ENCODE measurements at regions not wholly inside any gene's neighbourhood (a gene's known extent, or its start where the extent isn't known, plus 50 kb on each side); places are given as distances from the start of the nearest gene placed in this dataset.
A peak's percentile ranks its signal among the peaks of the same experiment; 100 is the strongest.
"Not testable (repeated sequence)": the region's sequence is repeated elsewhere in the genome, so short reads cannot be mapped to it uniquely, and the experiment has no call there.

GRCh38 chr6:155538708-155539390 is 83.2 kb upstream of the NOX3 start:
- no peak for DNase-seq
- TF ChIP-seq POLR2A (IDR thresholded peaks at IDR 0.05; ENCODE audit: low read length): no peak
- no peak for TF ChIP-seq GATA1 (IDR thresholded peaks at IDR 0.05; ENCODE audit: low read depth, low read length)

DNA sequence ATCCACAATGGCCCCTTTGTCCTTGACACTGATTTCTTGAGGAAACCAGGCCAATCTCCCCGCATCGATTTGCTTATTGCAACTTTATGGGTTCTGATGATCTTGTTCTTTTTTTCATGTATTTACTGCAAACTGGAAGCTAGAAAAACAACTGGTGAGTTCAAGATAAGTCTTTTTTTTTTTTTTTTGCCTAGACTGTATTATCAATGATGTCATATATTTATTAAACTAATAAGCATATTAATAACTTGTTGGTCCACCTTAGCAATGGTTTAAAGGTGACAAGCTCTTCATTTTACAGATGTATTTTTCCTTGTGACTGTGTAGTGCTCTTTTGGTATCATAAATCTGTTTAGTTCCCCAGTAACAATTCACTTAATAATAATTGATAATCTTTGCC is 79.0 kb upstream of the NOX3 start:
- TF ChIP-seq POLR2A (IDR thresholded peaks at IDR 0.05; ENCODE audit: low read length) (no peak), GATA1 (IDR thresholded peaks at IDR 0.05; ENCODE audit: low read depth, low read length) (no peak)
- DNase-seq: no peak

DNA sequence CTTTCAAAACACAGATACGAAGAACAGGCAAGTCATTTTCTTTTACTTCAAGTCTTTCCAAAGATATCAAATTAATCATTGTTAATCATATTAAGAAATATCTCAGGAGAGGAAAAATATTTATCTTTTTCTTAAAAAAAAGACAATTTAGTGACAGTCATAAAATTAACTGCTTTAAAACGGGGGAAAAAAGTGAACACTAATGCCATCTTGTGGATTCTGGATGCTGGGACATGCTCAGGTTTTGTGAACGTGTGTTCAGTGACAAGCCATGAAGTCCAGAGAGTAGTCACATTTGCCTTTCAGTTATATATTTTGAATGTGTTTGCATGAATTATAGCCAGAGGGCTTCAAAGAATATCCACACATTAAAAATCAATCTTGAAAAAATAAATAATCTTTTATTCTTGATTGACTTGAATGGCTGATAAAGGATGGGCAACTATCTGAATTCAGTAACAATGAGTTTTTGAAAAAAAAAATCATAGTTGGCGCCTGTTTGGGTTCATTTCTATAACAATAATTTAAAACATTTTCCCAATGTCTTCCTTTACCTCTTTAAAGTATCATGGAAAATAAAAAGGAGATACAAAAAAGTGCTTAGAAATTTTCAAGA is 74.7 kb upstream of the NOX3 start:
- TF ChIP-seq GATA1 (IDR thresholded peaks at IDR 0.05; ENCODE audit: low read depth, low read length) (no peak), POLR2A (IDR thresholded peaks at IDR 0.05; ENCODE audit: low read length) (no peak)
- peak; percentile 3 to 25 for DNase-seq

DNA sequence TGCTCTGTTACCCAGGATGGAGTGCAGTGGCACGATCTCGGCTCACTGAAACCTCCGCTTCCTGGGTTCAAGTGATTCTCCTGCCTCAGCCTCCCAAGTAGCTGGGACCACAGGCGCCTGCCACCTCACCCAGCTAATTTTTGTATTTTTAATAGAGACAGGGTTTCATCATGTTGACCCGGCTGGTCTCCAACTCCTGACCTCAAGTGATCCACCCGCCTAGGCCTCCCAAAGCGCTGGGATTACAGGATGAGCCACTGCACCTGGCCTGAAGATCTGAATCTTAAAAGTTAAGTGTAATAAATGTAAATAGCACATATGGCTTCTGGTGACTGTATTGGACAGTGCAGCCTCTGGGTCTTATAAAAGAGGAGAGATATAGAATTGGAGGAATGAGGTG is 74.2 kb upstream of the NOX3 start:
- DNase-seq: not testable (repeated sequence)

DNA sequence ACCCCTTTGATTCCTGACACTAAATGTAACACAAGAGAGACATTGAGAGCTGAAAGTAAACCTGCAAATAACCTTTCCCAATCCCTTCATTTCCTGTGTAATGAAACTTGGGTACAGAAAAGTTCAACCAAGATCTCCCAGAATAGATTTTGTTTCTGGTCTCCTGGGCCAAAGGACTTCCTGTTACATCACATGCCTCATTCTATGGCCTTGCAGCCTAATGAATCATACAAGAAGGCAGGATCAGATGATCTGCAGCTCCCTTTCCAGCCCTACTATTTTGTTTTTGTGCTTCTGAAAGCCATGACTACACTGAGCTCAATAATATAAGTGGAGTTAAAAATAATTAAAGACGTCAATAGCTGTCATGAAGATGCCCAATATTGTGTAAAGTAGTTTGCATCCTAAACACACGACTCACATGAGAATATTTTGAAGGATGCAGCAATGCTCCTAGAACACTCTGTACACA is 73.4 kb upstream of the NOX3 start:
- DNase-seq: no peak

DNA sequence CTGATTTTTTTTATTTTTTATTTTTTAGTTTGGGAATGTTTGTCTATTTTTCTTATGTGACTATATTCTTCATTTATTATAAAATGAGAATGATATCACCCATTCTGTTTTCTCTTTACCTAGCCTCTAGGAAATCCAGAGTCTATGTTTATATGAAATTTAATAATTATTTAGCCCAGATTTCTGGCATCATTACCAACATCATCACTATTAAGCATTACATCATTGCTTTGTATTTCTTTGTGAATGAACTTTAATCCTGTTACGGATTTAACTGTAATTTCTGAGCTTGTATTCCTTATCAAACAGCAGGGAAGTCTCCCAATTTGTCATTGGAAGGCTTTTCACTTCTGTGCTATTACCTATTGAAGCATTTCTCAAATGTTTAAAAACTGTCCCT is 72.7 kb upstream of the NOX3 start:
- TF ChIP-seq GATA1 (IDR thresholded peaks at IDR 0.05; ENCODE audit: low read depth, low read length) (no peak), POLR2A (IDR thresholded peaks at IDR 0.05; ENCODE audit: low read length) (no peak)
- no peak for DNase-seq

More for the DNA sequence above, 73.4 kb upstream of the NOX3 start:
- no peak for TF ChIP-seq GATA1 (IDR thresholded peaks at IDR 0.05; ENCODE audit: low read depth, low read length)
- no peak for TF ChIP-seq POLR2A (IDR thresholded peaks at IDR 0.05; ENCODE audit: low read length)

- DNase-seq: no peak
Measured at GRCh38 chr6:155527443-155527842, 71.8 kb upstream of the NOX3 start.

GRCh38 chr6:155523821-155524651 is 68.4 kb upstream of the NOX3 start:
- DNase-seq: no peak
- TF ChIP-seq POLR2A (IDR thresholded peaks at IDR 0.05; ENCODE audit: low read length) (no peak), GATA1 (IDR thresholded peaks at IDR 0.05; ENCODE audit: low read depth, low read length) (no peak)

More at GRCh38 chr6:155527443-155527842, 71.8 kb upstream of the NOX3 start:
- TF ChIP-seq GATA1 (IDR thresholded peaks at IDR 0.05; ENCODE audit: low read depth, low read length): no peak
- no peak for TF ChIP-seq POLR2A (IDR thresholded peaks at IDR 0.05; ENCODE audit: low read length)

- TF ChIP-seq GATA1 (IDR thresholded peaks at IDR 0.05; ENCODE audit: low read depth, low read length) (no peak), POLR2A (IDR thresholded peaks at IDR 0.05; ENCODE audit: low read length) (no peak)
Measured at GRCh38 chr6:155521719-155522118, 66.1 kb upstream of the NOX3 start.

GRCh38 chr6:155520078-155520477 is 64.4 kb upstream of the NOX3 start:
- DNase-seq: no peak
- no peak for TF ChIP-seq GATA1 (IDR thresholded peaks at IDR 0.05; ENCODE audit: low read depth, low read length)
- no peak for TF ChIP-seq POLR2A (IDR thresholded peaks at IDR 0.05; ENCODE audit: low read length)

More at GRCh38 chr6:155521719-155522118, 66.1 kb upstream of the NOX3 start:
- DNase-seq: no peak

DNA sequence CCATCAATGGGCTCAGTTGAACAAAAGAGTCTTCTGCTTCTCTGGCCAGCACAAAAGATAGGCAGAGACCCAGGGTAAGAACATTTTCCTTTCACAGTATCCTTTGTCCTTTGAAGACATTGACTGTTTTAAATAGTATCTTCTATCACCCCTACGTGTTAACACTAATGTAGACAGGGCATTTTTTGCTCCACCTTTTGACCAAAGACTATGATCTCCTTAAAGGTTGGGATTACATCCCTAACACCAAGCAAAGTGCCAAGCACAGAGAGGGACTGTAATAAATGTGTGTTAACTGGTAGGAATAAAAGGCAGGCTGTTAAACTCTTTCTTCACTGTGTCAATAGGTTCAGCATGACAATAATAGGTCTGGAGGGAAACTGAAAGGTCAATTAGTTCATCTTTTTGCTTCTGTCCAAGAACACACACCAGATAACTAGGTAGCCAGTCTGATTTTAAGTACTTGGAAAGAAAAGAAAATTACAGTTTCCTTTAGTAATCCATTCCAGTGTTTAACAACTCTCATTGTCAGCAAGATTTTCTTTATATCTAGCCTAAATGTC is 63.6 kb upstream of the NOX3 start:
- DNase-seq: no peak
- TF ChIP-seq POLR2A (IDR thresholded peaks at IDR 0.05; ENCODE audit: low read length) (no peak), GATA1 (IDR thresholded peaks at IDR 0.05; ENCODE audit: low read depth, low read length) (no peak)

GRCh38 chr6:155517294-155517693 is 61.7 kb upstream of the NOX3 start:
- TF ChIP-seq GATA1 (IDR thresholded peaks at IDR 0.05; ENCODE audit: low read depth, low read length): no peak
- TF ChIP-seq POLR2A (IDR thresholded peaks at IDR 0.05; ENCODE audit: low read length): no peak
- DNase-seq: no peak

GRCh38 chr6:155510879-155511278 is 55.2 kb upstream of the NOX3 start:
- TF ChIP-seq POLR2A (IDR thresholded peaks at IDR 0.05; ENCODE audit: low read length): no peak
- TF ChIP-seq GATA1 (IDR thresholded peaks at IDR 0.05; ENCODE audit: low read depth, low read length): no peak
- no peak for DNase-seq
